HG03439 (cell line): ENCODE measurements at regions not wholly inside any gene's neighbourhood (a gene's known extent, or its start where the extent isn't known, plus 50 kb on each side); places are given as distances from the start of the nearest gene placed in this dataset.
A peak's percentile ranks its signal among the peaks of the same experiment; 100 is the strongest.

ENCODE experiments used
- ATAC-seq: cut with Tn5 transposase; IDR thresholded peaks from one replicate; pipeline ENCODE4 v1.9.1; 2021; ENCODE audit warnings: mild to moderate bottlenecking, moderate library complexity; ENCODE audit not compliant: unreplicated experiment

GRCh38 chr12:97404543-97404942, 58.1 kb upstream of the RMST start:
- ATAC-seq = peak; percentile 84

GRCh38 chr12:97408363-97408762, 54.2 kb upstream of the RMST start:
- ATAC-seq = no peak

GRCh38 chr12:97411341-97411740, 51.3 kb upstream of the RMST start:
- ATAC-seq = no peak
